Stimulated activated CD4-positive, alpha-beta T cell treated with anti-CD3 and anti-CD28 coated beads, TNF-alpha, amount 100 ng/mL, for 48 hours (primary cell): ENCODE measurements at regions not wholly inside any gene's neighbourhood (a gene's known extent, or its start where the extent isn't known, plus 50 kb on each side); places are given as distances from the start of the nearest gene placed in this dataset.
"Not testable (repeated sequence)": the region's sequence is repeated elsewhere in the genome, so short reads cannot be mapped to it uniquely, and the experiment has no call there.

ENCODE experiments used
- DNase-seq, 3 donors: peaks; one replicate each; pipeline ENCODE4 v3.0.0-alpha.2; 2020; ENCODE audit warnings: low read depth in 3 of 3

GRCh38 chrX:150212672-150213480 is 150.2 kb upstream of the MAMLD1 start:
- no peak for DNase-seq

- no peak for DNase-seq
Measured at GRCh38 chrX:150213481-150214030, 149.6 kb upstream of the MAMLD1 start.

- DNase-seq, result not testable (repeated sequence)
Measured at GRCh38 chrX:150216000-150216399, 147.1 kb upstream of the MAMLD1 start.

GRCh38 chrX:150216716-150217115 is 146.4 kb upstream of the MAMLD1 start:
- no peak for DNase-seq

GRCh38 chrX:150217609-150218008 is 145.5 kb upstream of the MAMLD1 start:
- no peak for DNase-seq

GRCh38 chrX:150219374-150220185 is 143.5 kb upstream of the MAMLD1 start:
- DNase-seq, result no peak

- no peak for DNase-seq
Measured at GRCh38 chrX:150223176-150224015, 139.7 kb upstream of the MAMLD1 start.

GRCh38 chrX:150224676-150225075 is 138.4 kb upstream of the MAMLD1 start:
- DNase-seq, result no peak

GRCh38 chrX:150225266-150225665 is 137.9 kb upstream of the MAMLD1 start:
- no peak for DNase-seq

GRCh38 chrX:150225756-150226155 is 137.4 kb upstream of the MAMLD1 start:
- DNase-seq, result no peak

- no peak for DNase-seq
Measured at GRCh38 chrX:150226223-150226965, 136.7 kb upstream of the MAMLD1 start.

- no peak for DNase-seq
Measured at GRCh38 chrX:150227321-150227860, 135.7 kb upstream of the MAMLD1 start.

- DNase-seq, result no peak
Measured at GRCh38 chrX:150227873-150228410, 135.2 kb upstream of the MAMLD1 start.

GRCh38 chrX:150228431-150228830 is 134.7 kb upstream of the MAMLD1 start:
- no peak for DNase-seq

GRCh38 chrX:150229030-150229429 is 134.1 kb upstream of the MAMLD1 start:
- no peak for DNase-seq

- no peak for DNase-seq
Measured at GRCh38 chrX:150229481-150229880, 133.6 kb upstream of the MAMLD1 start.

GRCh38 chrX:150230952-150231351 is 132.2 kb upstream of the MAMLD1 start:
- not testable (repeated sequence) for DNase-seq

GRCh38 chrX:150231368-150231767 is 131.7 kb upstream of the MAMLD1 start:
- DNase-seq, result not testable (repeated sequence)

GRCh38 chrX:150232222-150232621 is 130.9 kb upstream of the MAMLD1 start:
- DNase-seq, result not testable (repeated sequence)

GRCh38 chrX:150234126-150234525 is 129.0 kb upstream of the MAMLD1 start:
- DNase-seq, result no peak
